PC-3 (cell line): ENCODE measurements at regions not wholly inside any gene's neighbourhood (a gene's known extent, or its start where the extent isn't known, plus 50 kb on each side); places are given as distances from the start of the nearest gene placed in this dataset.

Experiments used
- ATAC-seq: fragments of 200-7000 bp; cut with Tn5 transposase; 2 replicates; pipeline ENCODE4 v1.9.1; 2020; ENCODE audit warnings: mild to moderate bottlenecking, moderate library complexity
- BruUV-seq: library from RNA; stranded (reverse); fragments of 400-500 nt; replicated peaks from 2 replicates; lab custom pipeline; 2021; lab: Mats Ljungman, UMichigan
- CTCF ChIA-PET: fragments of 300-600 bp; sonication (Branson Sonifier 250); formaldehyde crosslinking; loops from one replicate; lab custom pipeline; 2022; ENCODE audit warnings: antibody characterized with exemption; lab: Charles Lee
- POLR2A ChIA-PET: fragments of 300-600 bp; sonication (Branson Sonifier 250); formaldehyde crosslinking; loops from one replicate; lab custom pipeline; 2022; ENCODE audit warnings: antibody characterized with exemption; ENCODE audit not compliant: unreplicated experiment; lab: Charles Lee
- DNase-seq: peaks from one replicate; pipeline ENCODE4 v3.0.0-alpha.2; 2015
- H2AFZ ChIP-seq: fragments of 300-600 bp; sonication (generic); 2 replicates; pipeline ENCODE4 v1.6.0; 2016; ENCODE audit warnings: antibody characterized with exemption, low read length
- H3F3A ChIP-seq: fragments of 300-600 bp; sonication (generic); one replicate; pipeline ENCODE4 v1.6.0; 2017; ENCODE audit warnings: antibody characterized with exemption, low read length, control low read depth, mild to moderate bottlenecking; ENCODE audit not compliant: unreplicated experiment
- H3K27ac ChIP-seq: fragments of 300-600 bp; sonication (generic); 2 replicates; pipeline ENCODE4 v1.5.1; 2016; ENCODE audit warnings: mild to moderate bottlenecking, low read length
- H3K27me3 ChIP-seq: fragments of 300-600 bp; sonication (generic); 2 replicates; pipeline ENCODE4 v1.6.1; 2016; ENCODE audit warnings: low read length, mixed read lengths
- H3K36me3 ChIP-seq: fragments of 300-600 bp; sonication (generic); 2 replicates; pipeline ENCODE4 v1.6.1; 2016; ENCODE audit warnings: low read depth, mixed run types, low read length, mixed read lengths
- H3K4me1 ChIP-seq: fragments of 300-600 bp; sonication (generic); 2 replicates; pipeline ENCODE4 v1.5.1; 2016; ENCODE audit warnings: low read length; ENCODE audit not compliant: insufficient read depth
- H3K4me2 ChIP-seq: fragments of 300-600 bp; sonication (generic); 2 replicates; pipeline ENCODE4 v1.6.0; 2016; ENCODE audit warnings: low read length
- H3K4me3 ChIP-seq: fragments of 300-600 bp; sonication (generic); 2 replicates; pipeline ENCODE4 v1.5.1; 2016; ENCODE audit warnings: mild to moderate bottlenecking, low read length, mixed read lengths
- H3K79me2 ChIP-seq: fragments of 300-600 bp; sonication (generic); 2 replicates; pipeline ENCODE4 v1.6.1; 2017; ENCODE audit warnings: low read length, mixed read lengths
- H3K9ac ChIP-seq: fragments of 300-600 bp; sonication (generic); 2 replicates; pipeline ENCODE4 v1.6.0; 2016; ENCODE audit warnings: mild to moderate bottlenecking, low read length
- H3K9me2 ChIP-seq: fragments of 300-600 bp; sonication (generic); replicated peaks from 2 replicates; pipeline ENCODE4 v1.6.1; 2016; ENCODE audit warnings: mixed run types, low read length, mixed read lengths
- H3K9me3 ChIP-seq: fragments of 300-600 bp; sonication (generic); 2 replicates; pipeline ENCODE4 v1.6.1; 2016; ENCODE audit warnings: low read length, mixed read lengths
- H4K20me1 ChIP-seq: fragments of 300-600 bp; sonication (generic); 2 replicates; pipeline ENCODE4 v1.6.1; 2016; ENCODE audit warnings: low read length, mixed read lengths
- CTCF ChIP-seq: fragments of 300-600 bp; sonication (generic); conservative IDR thresholded peaks from 2 replicates; pipeline ENCODE4 v1.5.1; 2017; ENCODE audit warnings: antibody characterized with exemption, low read depth, mild to moderate bottlenecking, low read length
- EZH2 ChIP-seq: fragments of 300-600 bp; sonication (generic); IDR thresholded peaks from one replicate; pipeline ENCODE4 v1.6.1; 2017; ENCODE audit warnings: antibody characterized with exemption, mild to moderate bottlenecking, low read length; ENCODE audit not compliant: unreplicated experiment
- EZH2phosphoT487 ChIP-seq: fragments of 300-600 bp; sonication (generic); IDR thresholded peaks from 2 replicates; pipeline ENCODE4 v1.6.1; 2018; ENCODE audit warnings: mild to moderate bottlenecking, antibody characterized with exemption, low read length, borderline replicate concordance
- intact Hi-C: fragments of 100-400 bp; cut with micrococcal nuclease; formaldehyde crosslinking; loops from 2 replicates; pipeline ENCODE4 v1.9.0; 2023

GRCh38 chr3:3662610-3663009, 136.6 kb upstream of the LRRN1 start:
- intact Hi-C loops, result no loop called here
- H3K9me3 ChIP-seq, result peaks cover 5% of the 10 kb centered on the region
- no peaks in the 10 kb centered on the region for H3K4me1 ChIP-seq
- no peak overlapping the region for H3K27ac ChIP-seq
- no peaks in the 10 kb centered on the region for H3K36me3 ChIP-seq
- BruUV-seq, result no TSS peak
- CTCF ChIA-PET, result no interaction called here
- TF ChIP-seq CTCF (no peak), EZH2phosphoT487 (no peak), EZH2 (no peak)
- no peaks in the 10 kb centered on the region for H4K20me1 ChIP-seq
- no peaks in the 10 kb centered on the region for H3K27me3 ChIP-seq
- no peaks in the 10 kb centered on the region for H3K79me2 ChIP-seq
- ATAC-seq, result no peak
- H3K4me2 ChIP-seq, result no peak overlapping the region
- no peak overlapping the region for H3K9ac ChIP-seq
- DNase-seq, result no peak
- H2AFZ ChIP-seq, result no peak overlapping the region
- H3F3A ChIP-seq, result no peaks in the 10 kb centered on the region
- H3K4me3 ChIP-seq, result no peak overlapping the region
- POLR2A ChIA-PET, result no interaction called here
- no peaks in the 10 kb centered on the region for H3K9me2 ChIP-seq

- DNase-seq (no peak), ATAC-seq (no peak)
- intact Hi-C loops, result no loop called here
- Histone ChIP-seq H3K79me2 (no peaks in the 10 kb centered on the region), H2AFZ (no peak overlapping the region), H3K9me3 (peaks cover 28% of the 10 kb centered on the region), H3K36me3 (no peaks in the 10 kb centered on the region), H3K4me2 (no peak overlapping the region), H3K9ac (no peak overlapping the region), H4K20me1 (no peaks in the 10 kb centered on the region), H3K4me3 (no peak overlapping the region), H3K4me1 (no peaks in the 10 kb centered on the region), H3K27me3 (no peaks in the 10 kb centered on the region), H3K9me2 (no peaks in the 10 kb centered on the region), H3K27ac (no peak overlapping the region), H3F3A (no peaks in the 10 kb centered on the region)
- ChIA-PET POLR2A (no interaction called here), CTCF (no interaction called here)
- no TSS peak for BruUV-seq
- TF ChIP-seq EZH2phosphoT487, result no peak
- no peak for TF ChIP-seq CTCF
- no peak for TF ChIP-seq EZH2
Measured at GRCh38 chr3:3654916-3655315, 144.3 kb upstream of the LRRN1 start.

- Histone ChIP-seq H3K27ac (no peak overlapping the region), H3K9me3 (peaks cover 33% of the 10 kb centered on the region), H3K9me2 (no peaks in the 10 kb centered on the region), H3K4me3 (no peak overlapping the region), H3K9ac (no peak overlapping the region), H3K79me2 (no peaks in the 10 kb centered on the region), H2AFZ (no peak overlapping the region), H3K4me1 (no peaks in the 10 kb centered on the region), H4K20me1 (no peaks in the 10 kb centered on the region), H3K27me3 (no peaks in the 10 kb centered on the region), H3F3A (no peaks in the 10 kb centered on the region), H3K36me3 (no peaks in the 10 kb centered on the region), H3K4me2 (no peak overlapping the region)
- ATAC-seq, result no peak
- no peak for TF ChIP-seq EZH2phosphoT487
- TF ChIP-seq CTCF, result no peak
- TF ChIP-seq EZH2, result no peak
- ChIA-PET POLR2A (no interaction called here), CTCF (no interaction called here)
- DNase-seq, result no peak
- intact Hi-C loops, result no loop called here
- no TSS peak for BruUV-seq
Measured at GRCh38 chr3:3648988-3649679, 150.1 kb upstream of the LRRN1 start.
